GM23338 (cell line): ENCODE measurements at regions not wholly inside any gene's neighbourhood (a gene's known extent, or its start where the extent isn't known, plus 50 kb on each side); places are given as distances from the start of the nearest gene placed in this dataset.

Source experiments
- CREB1 ChIP-seq: fragments of 250-450 bp; sonication (Bioruptor Pico); IDR thresholded peaks from 2 replicates; pipeline ENCODE4 v1.5.0; 2020; ENCODE audit warnings: low read depth, mild to moderate bottlenecking, moderate library complexity
- ETS1 ChIP-seq: IDR thresholded peaks from 2 replicates; pipeline ENCODE4 v1.6.1; 2016; ENCODE audit warnings: antibody characterized with exemption
- EZH2 ChIP-seq: fragments of 200-600 bp; sonication (generic); IDR thresholded peaks from one replicate; pipeline ENCODE4 v1.8.0; 2017; ENCODE audit warnings: antibody characterized with exemption, mild to moderate bottlenecking, low read depth; ENCODE audit not compliant: unreplicated experiment
- EZH2phosphoT487 ChIP-seq: fragments of 200-600 bp; sonication (generic); IDR thresholded peaks from one replicate; pipeline ENCODE4 v1.8.1; 2018; ENCODE audit warnings: antibody characterized with exemption; ENCODE audit not compliant: unreplicated experiment
- NANOG ChIP-seq: IDR thresholded peaks from 2 replicates; pipeline ENCODE4 v1.6.1; 2016; ENCODE audit warnings: antibody characterized with exemption, borderline replicate concordance
- POLR2AphosphoS5 ChIP-seq: IDR thresholded peaks from 2 replicates; pipeline ENCODE4 v1.6.1; 2016; ENCODE audit warnings: antibody characterized with exemption, low read depth
- REST ChIP-seq: IDR thresholded peaks from one replicate; pipeline ENCODE4 v1.6.1; 2018; ENCODE audit warnings: antibody characterized with exemption; ENCODE audit not compliant: unreplicated experiment
- STAT1 ChIP-seq: IDR thresholded peaks from one replicate; pipeline ENCODE4 v1.6.1; 2016; ENCODE audit warnings: antibody characterized with exemption; ENCODE audit not compliant: unreplicated experiment
- ZNF331 ChIP-seq: fragments of 250-450 bp; sonication (Bioruptor Pico); IDR thresholded peaks from 2 replicates; pipeline ENCODE4 v1.5.0; 2020; ENCODE audit warnings: low read depth, mild to moderate bottlenecking, moderate library complexity
- TF ChIP-seq, protein P1 (sequence below), 2 experiments: fragments of 200-600 bp in 1 of 2; sonication (generic) in 1 of 2; conservative IDR thresholded peaks; 2 replicates each; pipeline versions ENCODE4 v1.5.1 to v1.6.1; 2016 to 2017; ENCODE audit warnings: antibody characterized with exemption in 2 of 2, low read depth in 2 of 2, mild to moderate bottlenecking in 2 of 2, moderate library complexity in 1 of 2

- TF ChIP-seq, protein P1, sequence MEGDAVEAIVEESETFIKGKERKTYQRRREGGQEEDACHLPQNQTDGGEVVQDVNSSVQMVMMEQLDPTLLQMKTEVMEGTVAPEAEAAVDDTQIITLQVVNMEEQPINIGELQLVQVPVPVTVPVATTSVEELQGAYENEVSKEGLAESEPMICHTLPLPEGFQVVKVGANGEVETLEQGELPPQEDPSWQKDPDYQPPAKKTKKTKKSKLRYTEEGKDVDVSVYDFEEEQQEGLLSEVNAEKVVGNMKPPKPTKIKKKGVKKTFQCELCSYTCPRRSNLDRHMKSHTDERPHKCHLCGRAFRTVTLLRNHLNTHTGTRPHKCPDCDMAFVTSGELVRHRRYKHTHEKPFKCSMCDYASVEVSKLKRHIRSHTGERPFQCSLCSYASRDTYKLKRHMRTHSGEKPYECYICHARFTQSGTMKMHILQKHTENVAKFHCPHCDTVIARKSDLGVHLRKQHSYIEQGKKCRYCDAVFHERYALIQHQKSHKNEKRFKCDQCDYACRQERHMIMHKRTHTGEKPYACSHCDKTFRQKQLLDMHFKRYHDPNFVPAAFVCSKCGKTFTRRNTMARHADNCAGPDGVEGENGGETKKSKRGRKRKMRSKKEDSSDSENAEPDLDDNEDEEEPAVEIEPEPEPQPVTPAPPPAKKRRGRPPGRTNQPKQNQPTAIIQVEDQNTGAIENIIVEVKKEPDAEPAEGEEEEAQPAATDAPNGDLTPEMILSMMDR (conservative IDR thresholded peaks at IDR 0.05; ENCODE audit: low read depth in 2 of 2) = no peak
- TF ChIP-seq ZNF331 (no peak), EZH2phosphoT487 (no peak), POLR2AphosphoS5 (no peak), REST (no peak), NANOG (no peak), EZH2 (no peak), STAT1 (no peak), ETS1 (no peak), CREB1 (CRISPR knock-in tag) (no peak)
Observed at GRCh38 chr1:14034506-14034905, 334.5 kb downstream of the PRDM2 start.
